Right lobe of liver (tissue), 4 donors: ENCODE measurements at regions not wholly inside any gene's neighbourhood (a gene's known extent, or its start where the extent isn't known, plus 50 kb on each side); places are given as distances from the start of the nearest gene placed in this dataset.

Experiments
- POLR2A ChIP-seq: fragments of 450-650 bp; IDR thresholded peaks from one replicate; pipeline ENCODE4 v1.6.1; 2017; ENCODE audit warnings: antibody characterized with exemption, mild to moderate bottlenecking
- TF ChIP-seq, protein P1 (sequence below), 4 donors: fragments of 200-600 bp in 3 of 4; fragments of 450-650 bp in 1 of 4; IDR thresholded peaks; one replicate each; pipeline versions ENCODE4 v1.5.1 to v1.8.0; 2016 to 2022; ENCODE audit warnings: antibody characterized with exemption in 4 of 4, mild to moderate bottlenecking in 2 of 4
- donor health status: DM: no; HTN: no; CAD: no.
- donor health status: DM: no; HTN: no; CAD: no.
- donor health status: DM: no; HTN: yes; CAD: no.

DNA sequence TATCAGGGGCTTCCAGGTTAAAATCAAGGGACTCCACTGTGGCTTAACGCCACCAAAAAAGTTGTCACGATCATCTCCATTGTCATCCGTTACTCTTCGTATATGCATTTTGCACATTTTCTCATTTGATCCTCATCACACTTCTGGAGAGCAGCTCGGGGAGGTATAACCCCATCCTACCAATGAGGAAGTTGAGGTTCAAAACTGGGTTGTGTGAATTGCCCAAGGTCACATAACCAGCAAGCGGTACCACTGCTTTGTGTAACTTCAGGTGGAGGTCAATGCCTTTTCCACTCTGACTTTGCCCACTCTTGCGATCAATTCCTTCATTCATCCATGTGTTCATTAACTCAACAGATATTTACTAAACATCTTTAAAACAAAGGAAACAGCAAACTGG, 71.1 kb upstream of the CCND2 start:
- TF ChIP-seq, protein P1, sequence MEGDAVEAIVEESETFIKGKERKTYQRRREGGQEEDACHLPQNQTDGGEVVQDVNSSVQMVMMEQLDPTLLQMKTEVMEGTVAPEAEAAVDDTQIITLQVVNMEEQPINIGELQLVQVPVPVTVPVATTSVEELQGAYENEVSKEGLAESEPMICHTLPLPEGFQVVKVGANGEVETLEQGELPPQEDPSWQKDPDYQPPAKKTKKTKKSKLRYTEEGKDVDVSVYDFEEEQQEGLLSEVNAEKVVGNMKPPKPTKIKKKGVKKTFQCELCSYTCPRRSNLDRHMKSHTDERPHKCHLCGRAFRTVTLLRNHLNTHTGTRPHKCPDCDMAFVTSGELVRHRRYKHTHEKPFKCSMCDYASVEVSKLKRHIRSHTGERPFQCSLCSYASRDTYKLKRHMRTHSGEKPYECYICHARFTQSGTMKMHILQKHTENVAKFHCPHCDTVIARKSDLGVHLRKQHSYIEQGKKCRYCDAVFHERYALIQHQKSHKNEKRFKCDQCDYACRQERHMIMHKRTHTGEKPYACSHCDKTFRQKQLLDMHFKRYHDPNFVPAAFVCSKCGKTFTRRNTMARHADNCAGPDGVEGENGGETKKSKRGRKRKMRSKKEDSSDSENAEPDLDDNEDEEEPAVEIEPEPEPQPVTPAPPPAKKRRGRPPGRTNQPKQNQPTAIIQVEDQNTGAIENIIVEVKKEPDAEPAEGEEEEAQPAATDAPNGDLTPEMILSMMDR (IDR thresholded peaks at IDR 0.05), result no peak
- TF ChIP-seq POLR2A, result no peak
